WERI-Rb-1 (cell line): ENCODE measurements at regions not wholly inside any gene's neighbourhood (a gene's known extent, or its start where the extent isn't known, plus 50 kb on each side); places are given as distances from the start of the nearest gene placed in this dataset.
"Not testable (repeated sequence)": the region's sequence is repeated elsewhere in the genome, so short reads cannot be mapped to it uniquely, and the experiment has no call there.

ENCODE experiments used
- DNase-seq: peaks from one replicate; pipeline ENCODE4 v3.0.0-alpha.2; 2020
- H3K27ac ChIP-seq: fragments of 250-450 bp; sonication (Bioruptor Pico); 2 replicates; pipeline ENCODE4 v1.5.1; 2020; ENCODE audit warnings: mild to moderate bottlenecking, moderate library complexity
- H3K27me3 ChIP-seq: fragments of 250-450 bp; sonication (Bioruptor Pico); 2 replicates; pipeline ENCODE4 v1.5.1; 2021; ENCODE audit warnings: mild to moderate bottlenecking, low read depth, moderate library complexity; ENCODE audit not compliant: insufficient read depth, severe bottlenecking
- H3K36me3 ChIP-seq: fragments of 250-450 bp; sonication (Bioruptor Pico); 2 replicates; pipeline ENCODE4 v1.5.1; 2020; ENCODE audit warnings: mild to moderate bottlenecking, moderate library complexity
- H3K4me3 ChIP-seq: 2 replicates; pipeline ENCODE4 v1.5.1; 2011; ENCODE audit warnings: low read depth, mild to moderate bottlenecking, control low read depth, low read length
- H3K9me3 ChIP-seq: fragments of 250-450 bp; sonication (Bioruptor Pico); 2 replicates; pipeline ENCODE4 v1.5.1; 2021; ENCODE audit warnings: mild to moderate bottlenecking, moderate library complexity; ENCODE audit not compliant: severe bottlenecking
- TF ChIP-seq, protein P1 (sequence below): IDR thresholded peaks from 2 replicates; pipeline ENCODE4 v1.5.1; 2011; ENCODE audit warnings: low read depth, mild to moderate bottlenecking, control low read depth, inconsistent platforms, low read length

DNA sequence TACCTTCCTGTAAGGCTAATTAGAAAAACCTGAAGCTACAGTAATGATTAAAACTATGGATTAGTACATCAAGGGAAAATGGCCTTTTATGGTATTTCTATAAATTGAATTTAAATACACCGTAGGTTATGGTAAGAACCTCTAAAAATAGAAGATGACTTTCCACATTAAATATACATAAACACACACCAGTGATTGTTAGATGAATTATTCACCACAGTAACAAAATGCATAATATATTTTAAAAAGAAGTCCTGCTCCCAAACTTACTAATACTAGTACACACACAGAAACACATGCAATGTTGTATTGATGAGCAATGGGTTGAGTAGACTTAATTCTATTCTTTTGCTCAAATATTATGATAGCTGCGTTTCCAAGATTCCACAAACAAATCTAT lies 277.9 kb upstream of the ANKRD50 start:
- H3K36me3 ChIP-seq = no peaks in the 10 kb centered on the region
- TF ChIP-seq, protein P1, sequence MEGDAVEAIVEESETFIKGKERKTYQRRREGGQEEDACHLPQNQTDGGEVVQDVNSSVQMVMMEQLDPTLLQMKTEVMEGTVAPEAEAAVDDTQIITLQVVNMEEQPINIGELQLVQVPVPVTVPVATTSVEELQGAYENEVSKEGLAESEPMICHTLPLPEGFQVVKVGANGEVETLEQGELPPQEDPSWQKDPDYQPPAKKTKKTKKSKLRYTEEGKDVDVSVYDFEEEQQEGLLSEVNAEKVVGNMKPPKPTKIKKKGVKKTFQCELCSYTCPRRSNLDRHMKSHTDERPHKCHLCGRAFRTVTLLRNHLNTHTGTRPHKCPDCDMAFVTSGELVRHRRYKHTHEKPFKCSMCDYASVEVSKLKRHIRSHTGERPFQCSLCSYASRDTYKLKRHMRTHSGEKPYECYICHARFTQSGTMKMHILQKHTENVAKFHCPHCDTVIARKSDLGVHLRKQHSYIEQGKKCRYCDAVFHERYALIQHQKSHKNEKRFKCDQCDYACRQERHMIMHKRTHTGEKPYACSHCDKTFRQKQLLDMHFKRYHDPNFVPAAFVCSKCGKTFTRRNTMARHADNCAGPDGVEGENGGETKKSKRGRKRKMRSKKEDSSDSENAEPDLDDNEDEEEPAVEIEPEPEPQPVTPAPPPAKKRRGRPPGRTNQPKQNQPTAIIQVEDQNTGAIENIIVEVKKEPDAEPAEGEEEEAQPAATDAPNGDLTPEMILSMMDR = no peak
- no peaks in the 10 kb centered on the region for H3K9me3 ChIP-seq
- no peaks in the 10 kb centered on the region for H3K27me3 ChIP-seq
- H3K27ac ChIP-seq = no peak overlapping the region
- no peak for DNase-seq
- H3K4me3 ChIP-seq = no peak overlapping the region

DNA sequence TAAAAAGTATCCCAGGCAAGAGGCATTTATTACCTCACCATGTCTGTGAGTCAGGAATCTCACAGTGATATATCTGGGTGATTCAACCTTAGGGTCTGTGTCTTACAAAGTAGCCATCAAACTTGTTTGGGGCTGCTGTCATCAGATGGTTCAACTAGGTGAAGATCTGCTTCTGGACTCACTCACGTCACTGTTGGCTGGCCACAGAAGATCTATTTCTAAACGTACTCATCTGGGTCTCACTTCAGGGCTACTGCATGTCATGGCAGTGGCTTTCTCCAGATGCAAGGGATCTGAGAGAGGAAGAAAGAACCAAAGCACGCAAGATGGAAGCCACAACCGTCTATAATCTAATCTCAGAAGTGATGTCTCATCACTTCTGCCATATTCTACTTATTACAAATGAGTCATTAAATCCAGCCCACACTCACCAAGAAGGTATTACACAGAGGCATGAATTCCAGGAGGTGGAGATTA lies 267.8 kb upstream of the ANKRD50 start:
- no peak overlapping the region for H3K4me3 ChIP-seq
- H3K27me3 ChIP-seq = no peaks in the 10 kb centered on the region
- no peak for DNase-seq
- H3K9me3 ChIP-seq = no peaks in the 10 kb centered on the region
- H3K36me3 ChIP-seq = no peaks in the 10 kb centered on the region
- TF ChIP-seq, protein P1 = no peak
- no peak overlapping the region for H3K27ac ChIP-seq

DNA sequence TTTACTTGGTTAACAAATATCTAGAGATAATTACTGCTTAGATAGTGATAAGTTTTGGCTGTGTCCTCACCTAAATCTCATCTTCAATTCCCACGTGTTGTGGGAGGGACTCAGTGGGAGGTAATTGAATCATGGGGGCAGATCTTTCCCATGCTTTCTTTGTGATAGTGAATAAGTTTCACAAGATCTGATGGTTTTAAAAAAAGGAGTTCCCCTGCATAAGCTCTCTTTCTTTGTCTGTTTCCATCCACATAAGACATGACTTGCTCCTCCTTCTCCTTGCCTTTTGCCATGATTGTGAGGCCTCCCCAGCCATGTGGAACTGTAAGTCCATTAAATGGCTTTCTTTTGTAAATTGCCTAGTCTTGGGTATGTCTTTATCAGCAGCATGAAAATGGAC lies 266.0 kb upstream of the ANKRD50 start:
- not testable (repeated sequence) for H3K36me3 ChIP-seq, H3K27ac ChIP-seq, H3K9me3 ChIP-seq, H3K27me3 ChIP-seq, DNase-seq, H3K4me3 ChIP-seq

DNA sequence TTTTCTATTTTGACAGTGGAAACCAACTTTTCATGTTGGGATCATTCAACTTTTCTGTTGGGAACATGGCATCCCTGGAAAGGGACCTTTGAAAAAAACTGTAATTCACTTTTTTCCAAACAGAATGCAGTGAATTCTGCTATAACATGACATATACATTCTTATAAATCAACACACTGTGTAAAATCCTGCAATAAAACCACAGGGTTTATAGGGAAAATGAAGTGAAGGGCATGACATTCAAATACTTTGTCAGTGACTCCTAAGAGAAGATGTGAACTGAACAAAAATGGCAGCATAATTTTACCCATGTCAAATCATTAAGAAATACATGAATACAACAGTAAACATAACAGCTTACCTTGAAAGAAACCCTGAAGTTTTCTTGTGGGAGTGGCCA lies 264.5 kb upstream of the ANKRD50 start:
- no peaks in the 10 kb centered on the region for H3K9me3 ChIP-seq
- no peaks in the 10 kb centered on the region for H3K36me3 ChIP-seq
- no peak for DNase-seq
- H3K27me3 ChIP-seq = no peaks in the 10 kb centered on the region
- H3K27ac ChIP-seq = no peak overlapping the region
- TF ChIP-seq, protein P1 = no peak
- no peak overlapping the region for H3K4me3 ChIP-seq

DNA sequence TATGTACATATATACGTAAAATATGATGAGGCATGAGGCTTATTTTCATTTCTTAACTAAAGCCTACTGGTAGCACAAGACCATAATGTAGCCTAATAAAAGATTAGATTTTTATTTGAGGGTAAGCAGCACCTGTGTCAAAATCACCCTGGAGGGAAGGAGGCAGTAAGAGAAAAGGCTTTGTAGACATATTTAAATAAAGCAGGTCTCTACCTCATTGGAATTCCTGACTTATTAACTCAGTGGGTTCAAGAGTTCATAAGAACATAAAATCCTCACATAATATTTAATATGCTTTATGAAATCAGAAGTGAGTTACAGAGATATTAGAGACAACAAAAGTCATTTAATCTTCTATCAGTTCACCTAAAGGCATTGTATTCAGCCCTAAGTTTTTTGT lies 261.6 kb upstream of the ANKRD50 start:
- H3K9me3 ChIP-seq = no peaks in the 10 kb centered on the region
- DNase-seq = no peak
- no peak overlapping the region for H3K4me3 ChIP-seq
- H3K36me3 ChIP-seq = no peaks in the 10 kb centered on the region
- H3K27me3 ChIP-seq = no peaks in the 10 kb centered on the region
- no peak overlapping the region for H3K27ac ChIP-seq
- TF ChIP-seq, protein P1 = no peak

DNA sequence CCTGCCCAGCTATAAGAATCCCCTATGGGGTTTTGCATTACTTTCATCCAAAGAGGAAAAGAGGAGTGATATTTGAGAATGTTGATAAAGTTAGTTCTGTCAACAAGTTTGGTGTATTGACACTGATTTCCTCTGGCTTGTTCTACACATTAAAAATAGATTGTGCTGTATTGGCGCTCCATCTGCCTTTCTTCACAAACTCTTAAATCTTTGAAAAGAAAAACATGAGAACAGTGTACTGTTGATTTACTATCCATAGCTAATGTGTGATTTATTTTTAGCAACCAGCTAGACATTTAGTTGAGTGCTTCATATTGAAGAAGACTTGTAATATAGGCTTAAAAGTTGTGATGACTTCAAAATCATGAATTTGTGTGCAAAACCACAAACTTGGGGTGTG lies 261.2 kb upstream of the ANKRD50 start:
- Histone ChIP-seq H3K36me3 (no peaks in the 10 kb centered on the region), H3K27me3 (no peaks in the 10 kb centered on the region)
- no peak for DNase-seq

More for the DNA sequence above, 261.2 kb upstream of the ANKRD50 start:
- TF ChIP-seq, protein P1 = no peak
- H3K27ac ChIP-seq = no peak overlapping the region
- no peaks in the 10 kb centered on the region for H3K9me3 ChIP-seq
- H3K4me3 ChIP-seq = no peak overlapping the region
